BJ (cell line): ENCODE measurements at regions not wholly inside any gene's neighbourhood (a gene's known extent, or its start where the extent isn't known, plus 50 kb on each side); places are given as distances from the start of the nearest gene placed in this dataset.
"Not testable (repeated sequence)": the region's sequence is repeated elsewhere in the genome, so short reads cannot be mapped to it uniquely, and the experiment has no call there.

ENCODE experiments used
- CTCF ChIA-PET: fragments of 350-600 bp; formaldehyde crosslinking; extraction: SDS; loops from one replicate; lab custom pipeline; 2021; ENCODE audit warnings: antibody characterized with exemption, inconsistent platforms; lab: Yijun Ruan, JAX
- POLR2A ChIA-PET: fragments of 300-600 bp; sonication (Branson Sonifier 250); formaldehyde crosslinking; extraction: SDS; loops from one replicate; lab custom pipeline; 2021; ENCODE audit warnings: antibody characterized with exemption; lab: Charles Lee
- DNase-seq: peaks from one replicate; pipeline ENCODE4 v3.0.0-alpha.2; 2011; ENCODE audit warnings: low read depth
- H3K27me3 ChIP-seq: 2 replicates; pipeline ENCODE4 v1.6.0; 2011; ENCODE audit warnings: low read length; ENCODE audit not compliant: control insufficient read depth, insufficient read depth
- H3K36me3 ChIP-seq: 2 replicates; pipeline ENCODE4 v1.5.1; 2011; ENCODE audit warnings: low read length; ENCODE audit not compliant: control insufficient read depth, insufficient read depth
- H3K4me3 ChIP-seq: 2 replicates; pipeline ENCODE4 v1.5.1; 2011; ENCODE audit warnings: low read depth, mild to moderate bottlenecking, control low read depth, low read length
- CTCF ChIP-seq: IDR thresholded peaks from 2 replicates; pipeline ENCODE4 v1.5.1; 2011; ENCODE audit warnings: low read depth, mild to moderate bottlenecking, control low read depth, inconsistent platforms, low read length, moderate library complexity; ENCODE audit not compliant: insufficient read depth

- Histone ChIP-seq H3K27me3 (no peaks in the 10 kb centered on the region), H3K4me3 (no peak overlapping the region), H3K36me3 (no peaks in the 10 kb centered on the region)
- no peak for TF ChIP-seq CTCF
- ChIA-PET CTCF (no interaction called here), POLR2A (no interaction called here)
- DNase-seq: no peak
These were observed 900.0 kb upstream of the CDH10 start for GRCh38 chr5:25544652-25545249.

GRCh38 chr5:25540628-25541027 lies 895.9 kb upstream of the CDH10 start:
- no peak overlapping the region for H3K4me3 ChIP-seq
- H3K27me3 ChIP-seq: no peaks in the 10 kb centered on the region
- TF ChIP-seq CTCF: no peak
- POLR2A ChIA-PET: no interaction called here
- DNase-seq: no peak
- CTCF ChIA-PET: no interaction called here
- no peaks in the 10 kb centered on the region for H3K36me3 ChIP-seq

GRCh38 chr5:25539536-25539935 lies 894.8 kb upstream of the CDH10 start:
- no peaks in the 10 kb centered on the region for H3K27me3 ChIP-seq
- H3K4me3 ChIP-seq: no peak overlapping the region
- no peaks in the 10 kb centered on the region for H3K36me3 ChIP-seq
- DNase-seq: no peak
- ChIA-PET CTCF (no interaction called here), POLR2A (no interaction called here)
- no peak for TF ChIP-seq CTCF

GRCh38 chr5:25536461-25536860 lies 891.7 kb upstream of the CDH10 start:
- CTCF ChIA-PET, DNase-seq, H3K4me3 ChIP-seq, H3K27me3 ChIP-seq, POLR2A ChIA-PET, H3K36me3 ChIP-seq: not testable (repeated sequence)

GRCh38 chr5:25516141-25516540 lies 871.4 kb upstream of the CDH10 start:
- ChIA-PET CTCF (no interaction called here), POLR2A (no interaction called here)
- no peaks in the 10 kb centered on the region for H3K27me3 ChIP-seq
- H3K36me3 ChIP-seq: no peaks in the 10 kb centered on the region
- no peak overlapping the region for H3K4me3 ChIP-seq
- DNase-seq: no peak
- TF ChIP-seq CTCF: no peak

- no peaks in the 10 kb centered on the region for H3K27me3 ChIP-seq
- no peak for DNase-seq
- POLR2A ChIA-PET: no interaction called here
- CTCF ChIA-PET: no interaction called here
- no peaks in the 10 kb centered on the region for H3K36me3 ChIP-seq
- TF ChIP-seq CTCF: no peak
- no peak overlapping the region for H3K4me3 ChIP-seq
These were observed 870.7 kb upstream of the CDH10 start for GRCh38 chr5:25515525-25515924.

GRCh38 chr5:25510692-25511091 lies 865.9 kb upstream of the CDH10 start:
- DNase-seq, CTCF ChIA-PET, POLR2A ChIA-PET, H3K27me3 ChIP-seq, H3K36me3 ChIP-seq, H3K4me3 ChIP-seq: not testable (repeated sequence)

- POLR2A ChIA-PET, DNase-seq, H3K27me3 ChIP-seq, CTCF ChIA-PET, H3K4me3 ChIP-seq, H3K36me3 ChIP-seq: not testable (repeated sequence)
These were observed 863.2 kb upstream of the CDH10 start for GRCh38 chr5:25508011-25508410.
